ENCODE measurements at regions not wholly inside any gene's neighbourhood (a gene's known extent, or its start where the extent isn't known, plus 50 kb on each side); places are given as distances from the start of the nearest gene placed in this dataset.

- TF ChIP-seq CTCF (IDR thresholded peaks at IDR 0.05): no peak
- no peak for TF ChIP-seq POLR2AphosphoS5 (IDR thresholded peaks at IDR 0.05)
These were observed 99.5 kb upstream of the TUSC7 start for GRCh38 chr3:116610124-116610523.
